ENCODE measurements at regions not wholly inside any gene's neighbourhood (a gene's known extent, or its start where the extent isn't known, plus 50 kb on each side); places are given as distances from the start of the nearest gene placed in this dataset.

DNA sequence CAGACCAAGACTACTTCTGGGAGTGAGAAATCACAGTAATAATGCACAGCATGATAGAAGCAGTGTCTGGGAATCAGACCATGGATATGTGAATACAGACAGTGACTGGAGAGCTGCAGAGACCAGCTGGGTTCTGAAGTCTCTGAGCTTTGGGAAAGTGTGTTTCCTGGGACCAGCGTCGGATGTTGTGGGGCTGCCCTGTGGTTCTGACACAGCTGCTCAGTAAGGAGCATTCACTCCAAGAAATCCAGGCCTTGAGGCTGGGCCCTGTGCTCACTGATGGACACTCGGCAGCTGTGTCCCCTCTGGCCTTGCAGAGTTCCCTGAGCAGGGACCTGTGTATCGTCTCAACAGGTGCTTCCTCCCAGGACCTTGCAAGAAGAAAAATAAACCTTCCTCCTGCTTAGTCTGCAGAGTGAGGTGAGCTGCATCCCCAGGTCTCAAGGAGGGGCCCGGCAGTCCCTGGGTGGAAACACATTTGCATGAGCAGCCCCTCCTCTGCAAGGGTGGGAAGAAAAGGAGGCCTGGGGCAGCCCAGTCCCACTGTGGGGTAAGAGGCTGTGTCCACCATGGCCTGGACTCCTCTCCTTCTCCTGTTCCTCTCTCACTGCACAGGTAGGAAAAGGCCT, 107.9 kb downstream of the VPREB1 start:
- Mint-ChIP-seq H3K9me3 (no peaks in the 10 kb centered on the region), H3K27me3 (ENCODE audit: low read depth) (peaks cover 82% of the 10 kb centered on the region), H3K4me3 (no peak overlapping the region), H3K4me1 (no peaks in the 10 kb centered on the region), H3K27ac (no peak overlapping the region), H3K36me3 (ENCODE audit: low read depth) (no peaks in the 10 kb centered on the region)
- TF ChIP-seq, protein P1, sequence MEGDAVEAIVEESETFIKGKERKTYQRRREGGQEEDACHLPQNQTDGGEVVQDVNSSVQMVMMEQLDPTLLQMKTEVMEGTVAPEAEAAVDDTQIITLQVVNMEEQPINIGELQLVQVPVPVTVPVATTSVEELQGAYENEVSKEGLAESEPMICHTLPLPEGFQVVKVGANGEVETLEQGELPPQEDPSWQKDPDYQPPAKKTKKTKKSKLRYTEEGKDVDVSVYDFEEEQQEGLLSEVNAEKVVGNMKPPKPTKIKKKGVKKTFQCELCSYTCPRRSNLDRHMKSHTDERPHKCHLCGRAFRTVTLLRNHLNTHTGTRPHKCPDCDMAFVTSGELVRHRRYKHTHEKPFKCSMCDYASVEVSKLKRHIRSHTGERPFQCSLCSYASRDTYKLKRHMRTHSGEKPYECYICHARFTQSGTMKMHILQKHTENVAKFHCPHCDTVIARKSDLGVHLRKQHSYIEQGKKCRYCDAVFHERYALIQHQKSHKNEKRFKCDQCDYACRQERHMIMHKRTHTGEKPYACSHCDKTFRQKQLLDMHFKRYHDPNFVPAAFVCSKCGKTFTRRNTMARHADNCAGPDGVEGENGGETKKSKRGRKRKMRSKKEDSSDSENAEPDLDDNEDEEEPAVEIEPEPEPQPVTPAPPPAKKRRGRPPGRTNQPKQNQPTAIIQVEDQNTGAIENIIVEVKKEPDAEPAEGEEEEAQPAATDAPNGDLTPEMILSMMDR (IDR thresholded peaks at IDR 0.05; ENCODE audit: unreplicated experiment in 3 of 3) = no peak

DNA sequence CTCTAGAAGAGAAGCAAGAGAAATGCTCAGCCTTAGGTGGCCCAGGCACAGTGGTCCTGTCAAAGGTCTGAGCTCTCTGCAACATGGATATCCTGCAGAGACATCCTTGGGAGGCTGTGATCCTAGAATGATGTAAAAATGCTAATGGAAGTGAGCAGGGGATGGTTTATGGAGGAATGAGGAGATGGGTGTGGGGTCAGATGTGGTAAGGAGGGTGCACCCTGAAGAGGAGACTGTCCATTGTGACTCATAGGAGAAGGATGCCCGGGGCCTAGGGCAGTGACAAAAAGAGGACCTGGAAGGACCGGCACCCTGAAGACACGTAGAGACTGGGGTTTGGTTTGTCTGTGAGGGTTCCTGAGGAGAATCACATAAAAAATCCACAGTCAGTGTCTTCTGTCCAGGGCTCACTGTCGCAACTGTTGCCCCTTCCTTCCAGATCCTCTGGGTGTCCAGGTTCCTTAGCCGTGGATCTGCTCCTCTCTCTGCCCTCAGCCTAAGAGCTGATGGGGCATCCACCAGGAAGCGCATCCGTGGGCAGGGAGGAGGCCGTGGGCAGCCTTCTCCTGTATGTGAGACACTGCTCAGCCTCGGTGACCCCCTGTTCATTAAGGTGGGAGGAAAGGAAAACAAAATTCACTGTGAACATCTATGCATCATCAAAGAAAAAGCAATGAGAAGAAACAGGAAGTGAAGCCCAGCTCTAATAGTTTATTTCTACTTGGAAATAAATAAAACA, 110.7 kb downstream of the VPREB1 start:
- H3K36me3 Mint-ChIP-seq (ENCODE audit: low read depth) = no peaks in the 10 kb centered on the region
- no peak overlapping the region for H3K27ac Mint-ChIP-seq
- H3K9me3 Mint-ChIP-seq = no peaks in the 10 kb centered on the region
- H3K4me1 Mint-ChIP-seq = no peaks in the 10 kb centered on the region
- peaks cover 75% of the 10 kb centered on the region for H3K27me3 Mint-ChIP-seq (ENCODE audit: low read depth)
- TF ChIP-seq, protein P1 (IDR thresholded peaks at IDR 0.05; ENCODE audit: unreplicated experiment in 3 of 3) = no peak
- H3K4me3 Mint-ChIP-seq = no peak overlapping the region

DNA sequence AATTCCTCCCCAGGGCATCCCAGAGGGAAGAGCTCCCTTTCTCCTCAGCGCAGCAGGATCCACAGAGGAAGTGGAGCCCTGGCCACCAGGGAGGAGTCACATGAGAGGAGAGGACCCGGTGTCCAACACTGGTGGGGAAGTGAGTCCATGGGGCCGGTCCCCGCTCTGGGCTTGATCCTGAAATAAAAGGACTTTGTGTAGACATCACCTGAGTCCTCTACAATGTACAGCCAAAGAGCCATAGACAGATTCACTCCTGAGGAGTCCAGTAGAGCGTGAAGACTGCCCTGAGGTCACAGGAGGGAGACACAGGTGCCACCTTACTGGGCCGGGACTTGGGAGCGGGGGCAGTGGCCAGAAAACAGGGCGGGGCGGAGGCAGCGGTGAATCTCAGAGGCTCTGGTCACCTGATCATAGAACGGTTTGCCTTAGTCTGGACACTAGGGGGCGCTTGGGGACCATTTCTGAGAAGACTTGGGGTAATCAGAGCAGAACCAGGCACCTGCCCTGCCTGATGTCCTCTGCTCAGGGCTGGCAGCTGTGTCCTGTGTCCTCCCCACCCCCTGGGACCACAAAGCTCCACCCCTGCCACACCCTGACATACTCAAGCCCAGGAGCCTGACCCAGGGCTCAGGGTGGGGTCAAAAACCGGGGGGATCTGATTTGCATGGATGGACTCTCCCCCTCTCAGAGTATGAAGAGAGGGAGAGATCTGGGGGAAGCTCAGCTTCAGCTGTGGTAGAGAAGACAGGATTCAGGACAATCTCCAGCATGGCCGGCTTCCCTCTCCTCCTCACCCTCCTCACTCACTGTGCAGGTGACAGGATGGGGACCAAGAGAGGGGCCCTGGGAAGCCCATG, 112.7 kb downstream of the VPREB1 start:
- peaks cover 75% of the 10 kb centered on the region for H3K27me3 Mint-ChIP-seq (ENCODE audit: low read depth)
- H3K27ac Mint-ChIP-seq = no peak overlapping the region
- H3K4me3 Mint-ChIP-seq = no peak overlapping the region
- no peaks in the 10 kb centered on the region for H3K4me1 Mint-ChIP-seq
- TF ChIP-seq, protein P1 (IDR thresholded peaks at IDR 0.05; ENCODE audit: unreplicated experiment in 3 of 3) = peak; percentile 52 to 64 (median 54)
- H3K36me3 Mint-ChIP-seq (ENCODE audit: low read depth) = no peaks in the 10 kb centered on the region
- H3K9me3 Mint-ChIP-seq = no peaks in the 10 kb centered on the region

DNA sequence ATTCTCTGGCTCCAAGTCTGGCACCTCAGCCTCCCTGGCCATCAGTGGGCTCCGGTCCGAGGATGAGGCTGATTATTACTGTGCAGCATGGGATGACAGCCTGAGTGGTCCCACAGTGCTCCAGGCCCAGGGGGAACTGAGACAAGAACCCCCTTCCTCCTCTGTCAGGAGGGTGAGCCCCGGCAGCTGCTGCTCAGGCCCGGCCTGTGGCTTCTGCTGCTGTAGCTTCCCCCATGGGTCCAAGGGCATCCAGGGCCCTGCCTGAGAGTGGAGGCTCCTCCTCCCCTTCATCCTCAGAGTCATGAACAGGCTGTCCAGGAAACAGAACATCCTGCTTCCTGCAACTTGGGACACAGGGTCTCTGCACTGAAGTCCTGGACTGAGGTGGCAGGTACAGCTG, 113.6 kb downstream of the VPREB1 start:
- H3K27ac Mint-ChIP-seq = no peak overlapping the region
- TF ChIP-seq, protein P1 (IDR thresholded peaks at IDR 0.05; ENCODE audit: unreplicated experiment in 3 of 3) = no peak
- H3K9me3 Mint-ChIP-seq = no peaks in the 10 kb centered on the region

DNA sequence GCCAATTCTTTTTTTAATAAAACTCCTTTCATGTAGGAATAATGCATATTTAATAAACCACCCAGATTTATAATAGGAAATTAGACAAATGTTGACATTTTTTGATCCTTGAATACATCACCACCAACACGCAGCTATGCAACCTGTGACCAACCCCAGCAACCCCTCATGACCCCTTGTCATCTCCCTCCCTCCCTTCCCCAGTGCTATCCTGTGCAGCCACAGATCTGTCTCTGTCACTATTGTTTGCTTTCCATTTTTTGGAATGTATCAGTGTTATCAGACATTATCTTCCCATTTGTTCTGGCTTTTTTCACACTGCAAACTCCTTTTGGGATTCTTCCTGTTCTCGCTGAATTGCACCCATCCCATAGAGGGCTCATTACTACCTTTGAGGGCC, 114.1 kb downstream of the VPREB1 start:
- Mint-ChIP-seq H3K9me3 (no peaks in the 10 kb centered on the region), H3K27ac (no peak overlapping the region), H3K4me1 (no peaks in the 10 kb centered on the region), H3K36me3 (ENCODE audit: low read depth) (no peaks in the 10 kb centered on the region), H3K4me3 (no peak overlapping the region), H3K27me3 (ENCODE audit: low read depth) (peaks cover 71% of the 10 kb centered on the region)
- TF ChIP-seq, protein P1 (IDR thresholded peaks at IDR 0.05; ENCODE audit: unreplicated experiment in 3 of 3) = no peak

More for the DNA sequence above, 113.6 kb downstream of the VPREB1 start:
- no peaks in the 10 kb centered on the region for H3K4me1 Mint-ChIP-seq
- no peaks in the 10 kb centered on the region for H3K36me3 Mint-ChIP-seq (ENCODE audit: low read depth)
- no peak overlapping the region for H3K4me3 Mint-ChIP-seq
- H3K27me3 Mint-ChIP-seq (ENCODE audit: low read depth) = peaks cover 70% of the 10 kb centered on the region
